ENCODE measurements at regions not wholly inside any gene's neighbourhood (a gene's known extent, or its start where the extent isn't known, plus 50 kb on each side); places are given as distances from the start of the nearest gene placed in this dataset.

DNA sequence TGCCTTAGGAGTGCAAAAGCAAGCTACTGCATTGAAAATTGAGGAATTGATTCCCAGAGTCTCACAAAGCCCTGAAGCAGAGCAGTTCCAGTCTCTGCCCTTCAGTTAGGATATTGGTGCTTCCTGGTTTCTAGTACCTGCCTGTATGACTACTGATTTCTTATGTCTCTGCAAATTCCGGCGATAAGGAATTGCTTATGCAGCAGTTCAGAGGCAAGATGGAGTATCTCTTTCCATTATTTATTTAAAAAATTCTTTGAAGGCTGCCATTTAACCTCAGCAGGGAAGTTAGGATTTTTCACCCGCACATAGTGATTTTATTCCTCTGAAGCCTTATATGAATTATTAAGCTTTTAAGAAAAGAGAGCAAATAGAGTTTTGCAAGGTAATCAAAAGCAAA is 184.9 kb upstream of the SSTR1 start:
- TF ChIP-seq POLR2A (IDR thresholded peaks at IDR 0.05; ENCODE audit: low read depth, low read length) (no peak), CTCF (IDR thresholded peaks at IDR 0.05; ENCODE audit: extremely low read depth in 1 of 2, insufficient read depth in 1 of 2, low read depth in 1 of 2, low read length in 2 of 2) (no peak), EZH2 (IDR thresholded peaks at IDR 0.05; ENCODE audit: borderline replicate concordance, low read depth, low read length, severe bottlenecking) (no peak), MAX (IDR thresholded peaks at IDR 0.05; ENCODE audit: insufficient read depth, insufficient read length) (no peak), GATA2 (IDR thresholded peaks at IDR 0.05; ENCODE audit: insufficient read depth, insufficient read length, low read depth, low read length) (no peak), POLR2AphosphoS5 (IDR thresholded peaks at IDR 0.05; ENCODE audit: insufficient read depth, low read depth, low read length) (no peak)
